ENCODE measurements at regions not wholly inside any gene's neighbourhood (a gene's known extent, or its start where the extent isn't known, plus 50 kb on each side); places are given as distances from the start of the nearest gene placed in this dataset.

- TF ChIP-seq CTCF (IDR thresholded peaks at IDR 0.05) (no peak), EZH2 (IDR thresholded peaks at IDR 0.05) (no peak)
These were observed 138.8 kb upstream of the TLE3 start for GRCh38 chr15:70236341-70237086.
